Fibroblast of villous mesenchyme (primary cell): ENCODE measurements at regions not wholly inside any gene's neighbourhood (a gene's known extent, or its start where the extent isn't known, plus 50 kb on each side); places are given as distances from the start of the nearest gene placed in this dataset.

ENCODE experiments used
- DNase-seq: peaks from one replicate; pipeline ENCODE4 v3.0.0-alpha.2; 2010; ENCODE audit warnings: low read depth
- H3K4me3 ChIP-seq: 2 replicates; pipeline ENCODE4 v1.5.1; 2011; ENCODE audit warnings: low read depth, mild to moderate bottlenecking, low read length
- TF ChIP-seq, protein P1 (sequence below): IDR thresholded peaks from 2 replicates; pipeline ENCODE4 v1.5.1; 2012; ENCODE audit warnings: low read depth, mild to moderate bottlenecking, low read length; ENCODE audit not compliant: insufficient read depth

GRCh38 chr12:45658020-45658419, 71.5 kb upstream of the ARID2 start:
- DNase-seq, result no peak
- no peak overlapping the region for H3K4me3 ChIP-seq
- TF ChIP-seq, protein P1, sequence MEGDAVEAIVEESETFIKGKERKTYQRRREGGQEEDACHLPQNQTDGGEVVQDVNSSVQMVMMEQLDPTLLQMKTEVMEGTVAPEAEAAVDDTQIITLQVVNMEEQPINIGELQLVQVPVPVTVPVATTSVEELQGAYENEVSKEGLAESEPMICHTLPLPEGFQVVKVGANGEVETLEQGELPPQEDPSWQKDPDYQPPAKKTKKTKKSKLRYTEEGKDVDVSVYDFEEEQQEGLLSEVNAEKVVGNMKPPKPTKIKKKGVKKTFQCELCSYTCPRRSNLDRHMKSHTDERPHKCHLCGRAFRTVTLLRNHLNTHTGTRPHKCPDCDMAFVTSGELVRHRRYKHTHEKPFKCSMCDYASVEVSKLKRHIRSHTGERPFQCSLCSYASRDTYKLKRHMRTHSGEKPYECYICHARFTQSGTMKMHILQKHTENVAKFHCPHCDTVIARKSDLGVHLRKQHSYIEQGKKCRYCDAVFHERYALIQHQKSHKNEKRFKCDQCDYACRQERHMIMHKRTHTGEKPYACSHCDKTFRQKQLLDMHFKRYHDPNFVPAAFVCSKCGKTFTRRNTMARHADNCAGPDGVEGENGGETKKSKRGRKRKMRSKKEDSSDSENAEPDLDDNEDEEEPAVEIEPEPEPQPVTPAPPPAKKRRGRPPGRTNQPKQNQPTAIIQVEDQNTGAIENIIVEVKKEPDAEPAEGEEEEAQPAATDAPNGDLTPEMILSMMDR, result no peak

- H3K4me3 ChIP-seq, result no peak overlapping the region
- TF ChIP-seq, protein P1, result no peak
- DNase-seq, result peak; percentile 50
Observed at GRCh38 chr12:45660330-45660729, 69.2 kb upstream of the ARID2 start.

DNA sequence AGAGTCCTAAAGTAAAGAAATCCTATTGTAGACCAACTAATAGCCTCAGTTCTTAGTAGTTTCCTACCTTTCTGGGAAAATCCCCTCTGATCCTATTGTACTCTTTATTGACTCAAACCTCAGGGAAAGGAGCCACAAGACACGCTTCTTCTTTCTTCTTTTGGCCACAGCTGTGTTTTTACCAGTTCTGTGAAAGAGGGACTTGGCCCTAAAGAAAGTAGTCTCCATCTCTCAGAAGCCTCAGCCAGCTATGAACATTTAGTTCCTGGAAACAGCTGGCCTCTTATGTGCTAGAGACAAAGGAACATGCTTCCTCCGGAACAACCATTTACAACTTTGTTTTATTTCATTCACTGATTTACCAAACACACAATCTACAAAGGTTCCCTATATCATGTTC, 66.1 kb upstream of the ARID2 start:
- DNase-seq, result no peak
- TF ChIP-seq, protein P1, result no peak
- H3K4me3 ChIP-seq, result no peak overlapping the region

GRCh38 chr12:45665941-45666340, 63.6 kb upstream of the ARID2 start:
- no peak for DNase-seq
- TF ChIP-seq, protein P1, result no peak
- no peak overlapping the region for H3K4me3 ChIP-seq

- TF ChIP-seq, protein P1, result no peak
- DNase-seq, result no peak
- no peak overlapping the region for H3K4me3 ChIP-seq
Observed at GRCh38 chr12:45666396-45666795, 63.1 kb upstream of the ARID2 start.

GRCh38 chr12:45666816-45667215, 62.7 kb upstream of the ARID2 start:
- H3K4me3 ChIP-seq, result no peak overlapping the region
- DNase-seq, result no peak
- TF ChIP-seq, protein P1, result no peak

DNA sequence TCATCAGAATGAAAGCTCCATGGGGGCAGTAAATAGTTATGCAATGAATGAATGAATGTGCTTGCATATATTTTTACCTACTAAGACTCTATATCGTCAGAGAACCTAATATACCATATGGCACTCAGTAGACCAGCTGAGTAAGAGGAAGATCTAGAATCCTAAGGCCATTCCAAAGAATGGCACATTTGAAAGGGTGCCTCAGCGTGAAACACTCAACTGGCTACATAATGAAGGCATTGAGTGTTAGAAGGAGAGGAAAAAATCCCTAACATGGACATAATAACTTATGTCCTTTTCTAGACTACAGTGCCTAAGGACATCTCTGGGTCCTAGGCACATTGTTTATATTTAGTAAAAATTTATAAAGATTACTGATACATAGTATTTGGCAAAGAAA, 61.7 kb upstream of the ARID2 start:
- TF ChIP-seq, protein P1, result no peak
- H3K4me3 ChIP-seq, result no peak overlapping the region
- DNase-seq, result no peak
